HEK293T (cell line): ENCODE measurements at regions not wholly inside any gene's neighbourhood (a gene's known extent, or its start where the extent isn't known, plus 50 kb on each side); places are given as distances from the start of the nearest gene placed in this dataset.

Experiments used
- CTCF ChIA-PET: fragments of 350-600 bp; formaldehyde crosslinking; extraction: SDS; loops from one replicate; lab custom pipeline; 2021; ENCODE audit warnings: antibody characterized with exemption, inconsistent platforms; lab: Yijun Ruan, JAX
- POLR2A ChIA-PET: fragments of 350-600 bp; formaldehyde crosslinking; extraction: SDS; loops from one replicate; lab custom pipeline; 2020; ENCODE audit warnings: antibody characterized with exemption, inconsistent platforms; lab: Yijun Ruan, JAX
- DNase-seq: peaks from one replicate; pipeline ENCODE4 v3.0.0; 2012; ENCODE audit warnings: mixed read lengths; ENCODE audit errors: extremely low spot score
- ARNT ChIP-seq: fragments of 450-650 bp; IDR thresholded peaks from 2 replicates; pipeline ENCODE4 v1.6.1; 2017; ENCODE audit warnings: mild to moderate bottlenecking
- BHLHE40 ChIP-seq: fragments of 450-650 bp; IDR thresholded peaks from 2 replicates; pipeline ENCODE4 v1.6.1; 2016; ENCODE audit warnings: mild to moderate bottlenecking, moderate library complexity, borderline replicate concordance
- CTBP1 ChIP-seq: fragments of 450-650 bp; IDR thresholded peaks from 2 replicates; pipeline ENCODE4 v1.6.1; 2016; ENCODE audit warnings: borderline replicate concordance
- ELF4 ChIP-seq: fragments of 450-650 bp; IDR thresholded peaks from 2 replicates; pipeline ENCODE4 v1.6.1; 2017; ENCODE audit warnings: antibody characterized with exemption
- FOXA1 ChIP-seq: fragments of 450-650 bp; IDR thresholded peaks from 2 replicates; pipeline ENCODE4 v1.6.1; 2016; ENCODE audit warnings: mild to moderate bottlenecking
- FOXK2 ChIP-seq: fragments of 450-650 bp; IDR thresholded peaks from 2 replicates; pipeline ENCODE4 v1.6.1; 2016; ENCODE audit warnings: mild to moderate bottlenecking
- FOXM1 ChIP-seq: fragments of 450-650 bp; IDR thresholded peaks from 2 replicates; pipeline ENCODE4 v1.6.1; 2017; ENCODE audit warnings: mild to moderate bottlenecking, borderline replicate concordance
- HDGF ChIP-seq: fragments of 450-650 bp; IDR thresholded peaks from 2 replicates; pipeline ENCODE4 v1.6.1; 2017; ENCODE audit warnings: antibody characterized with exemption, borderline replicate concordance
- L3MBTL2 ChIP-seq: fragments of 450-650 bp; conservative IDR thresholded peaks from 2 replicates; pipeline ENCODE4 v1.6.1; 2016; ENCODE audit warnings: mild to moderate bottlenecking
- LEF1 ChIP-seq: fragments of 450-650 bp; IDR thresholded peaks from 2 replicates; pipeline ENCODE4 v1.6.1; 2017; ENCODE audit warnings: mild to moderate bottlenecking, borderline replicate concordance
- NFRKB ChIP-seq: fragments of 450-650 bp; IDR thresholded peaks from 2 replicates; pipeline ENCODE4 v1.6.1; 2016; ENCODE audit warnings: mild to moderate bottlenecking, moderate library complexity
- PKNOX1 ChIP-seq: fragments of 450-650 bp; IDR thresholded peaks from 2 replicates; pipeline ENCODE4 v1.6.1; 2016
- SP1 ChIP-seq: fragments of 450-650 bp; IDR thresholded peaks from 2 replicates; pipeline ENCODE4 v1.6.1; 2017
- SUZ12 ChIP-seq: fragments of 450-650 bp; IDR thresholded peaks from 2 replicates; pipeline ENCODE4 v1.6.1; 2016; ENCODE audit warnings: mild to moderate bottlenecking
- TARDBP ChIP-seq: fragments of 450-650 bp; IDR thresholded peaks from 2 replicates; pipeline ENCODE4 v1.6.1; 2016
- ZNF384 ChIP-seq: fragments of 450-650 bp; IDR thresholded peaks from 2 replicates; pipeline ENCODE4 v1.6.1; 2016

GRCh38 chr2:145957929-145958328, 1438.0 kb upstream of the ZEB2 start:
- DNase-seq = no peak
- CTCF ChIA-PET = no interaction called here
- TF ChIP-seq BHLHE40 (no peak), L3MBTL2 (no peak), ELF4 (no peak), FOXK2 (no peak), CTBP1 (no peak), TARDBP (no peak), NFRKB (no peak), SP1 (no peak), ZNF384 (no peak), HDGF (no peak), FOXM1 (no peak), PKNOX1 (no peak), LEF1 (no peak), FOXA1 (no peak)
- POLR2A ChIA-PET = no interaction called here

- TF ChIP-seq SUZ12 (no peak), FOXK2 (no peak), NFRKB (no peak), TARDBP (no peak), PKNOX1 (no peak), LEF1 (no peak), BHLHE40 (no peak), ELF4 (no peak), FOXA1 (no peak), ARNT (no peak)
- ChIA-PET POLR2A (no interaction called here), CTCF (no interaction called here)
- DNase-seq = no peak
These were observed 1420.0 kb upstream of the ZEB2 start for GRCh38 chr2:145939949-145940348.

GRCh38 chr2:145935016-145935415, 1415.1 kb upstream of the ZEB2 start:
- TF ChIP-seq FOXK2 = no peak
- TF ChIP-seq LEF1 = no peak
- TF ChIP-seq NFRKB = no peak
- TF ChIP-seq SUZ12 = no peak
- no peak for TF ChIP-seq ARNT
- TF ChIP-seq BHLHE40 = no peak
- no peak for TF ChIP-seq HDGF
- TF ChIP-seq TARDBP = no peak
- no peak for TF ChIP-seq FOXM1
- TF ChIP-seq SP1 = no peak
- TF ChIP-seq PKNOX1 = no peak
- TF ChIP-seq ZNF384 = no peak
- TF ChIP-seq L3MBTL2 = no peak
- no peak for TF ChIP-seq CTBP1
- no peak for DNase-seq
- POLR2A ChIA-PET = no interaction called here
- CTCF ChIA-PET = no interaction called here

- CTCF ChIA-PET = no interaction called here
- POLR2A ChIA-PET = no interaction called here
- no peak for TF ChIP-seq ZNF384
- no peak for TF ChIP-seq NFRKB
- no peak for TF ChIP-seq SUZ12
- no peak for TF ChIP-seq CTBP1
- TF ChIP-seq ARNT = no peak
- TF ChIP-seq SP1 = no peak
- no peak for TF ChIP-seq PKNOX1
- TF ChIP-seq LEF1 = no peak
- no peak for TF ChIP-seq ELF4
- TF ChIP-seq L3MBTL2 = no peak
- no peak for TF ChIP-seq FOXA1
- no peak for TF ChIP-seq BHLHE40
- no peak for TF ChIP-seq HDGF
- no peak for DNase-seq
These were observed 1412.0 kb upstream of the ZEB2 start for GRCh38 chr2:145931781-145932395.

GRCh38 chr2:145930318-145930717, 1410.4 kb upstream of the ZEB2 start:
- ChIA-PET CTCF (no interaction called here), POLR2A (no interaction called here)
- DNase-seq = no peak
- TF ChIP-seq CTBP1 (no peak), SUZ12 (no peak), TARDBP (no peak), ZNF384 (no peak)
